CD14-positive monocyte (primary cell): ENCODE measurements at regions not wholly inside any gene's neighbourhood (a gene's known extent, or its start where the extent isn't known, plus 50 kb on each side); places are given as distances from the start of the nearest gene placed in this dataset.

Experiments used
- DNase-seq, 3 donors: peaks; one replicate each; pipeline ENCODE4 v3.0.0-alpha.2; 2011 to 2022
- H2AFZ ChIP-seq: 2 replicates; pipeline ENCODE4 v1.6.0; 2012; ENCODE audit warnings: mild to moderate bottlenecking, low read depth, low read length, inconsistent platforms; ENCODE audit not compliant: insufficient read depth, poor library complexity, severe bottlenecking
- H3K27ac ChIP-seq, 2 donors: 1 replicate in 1 of 2; 2 replicates in 1 of 2; pipeline ENCODE4 v1.5.1; 2012 to 2013; ENCODE audit warnings: low read length in 2 of 2, control low read depth in 1 of 2, inconsistent platforms in 1 of 2, low read depth in 1 of 2, mild to moderate bottlenecking in 1 of 2
- H3K27me3 ChIP-seq, 2 donors: one replicate each; pipeline versions ENCODE4 v1.6.0 to v1.6.1; 2011 to 2013; ENCODE audit warnings: low read length in 2 of 2; ENCODE audit not compliant: control insufficient read depth in 2 of 2, insufficient read depth in 2 of 2
- H3K36me3 ChIP-seq, 2 donors: replicated peaks in 1 of 2; 1 replicate in 1 of 2; 2 replicates in 1 of 2; pipeline versions ENCODE4 v1.5.1 to v1.6.1; 2012 to 2013; ENCODE audit warnings: low read length in 2 of 2, control low read depth in 1 of 2, inconsistent platforms in 1 of 2, mild to moderate bottlenecking in 1 of 2; ENCODE audit not compliant: insufficient read depth in 2 of 2, control insufficient read depth in 1 of 2
- H3K4me1 ChIP-seq, 2 donors: 1 replicate in 1 of 2; 2 replicates in 1 of 2; pipeline versions ENCODE4 v1.5.1 to v1.6.1; 2012 to 2013; ENCODE audit warnings: low read length in 2 of 2, control low read depth in 1 of 2, inconsistent platforms in 1 of 2, mild to moderate bottlenecking in 1 of 2, moderate library complexity in 1 of 2; ENCODE audit not compliant: insufficient read depth in 2 of 2, control insufficient read depth in 1 of 2
- H3K4me2 ChIP-seq: replicated peaks from 2 replicates; pipeline ENCODE3; 2012; ENCODE audit warnings: low read length, moderate library complexity, mild to moderate bottlenecking; ENCODE audit not compliant: poor library complexity, severe bottlenecking; ENCODE audit errors: extremely low read depth
- H3K4me3 ChIP-seq, 3 experiments: fragments of 200-600 bp in 1 of 3; sonication (generic) in 1 of 3; replicated peaks in 1 of 3; 1 replicate in 2 of 3; 2 replicates in 1 of 3; pipeline ENCODE4 v1.5.1; 2011 to 2013; ENCODE audit warnings: low read length in 3 of 3, mild to moderate bottlenecking in 3 of 3, control low read depth in 2 of 3, low read depth in 2 of 3, inconsistent platforms in 1 of 3, moderate library complexity in 1 of 3
- H3K79me2 ChIP-seq: 2 replicates; pipeline ENCODE4 v1.6.0; 2012; ENCODE audit warnings: mild to moderate bottlenecking, control low read depth, inconsistent platforms, low read length, moderate library complexity; ENCODE audit not compliant: insufficient read depth
- H3K9ac ChIP-seq: 2 replicates; pipeline ENCODE4 v1.6.0; 2017; ENCODE audit warnings: low read length, mild to moderate bottlenecking; ENCODE audit not compliant: insufficient read depth, poor library complexity, severe bottlenecking
- H3K9me3 ChIP-seq, 2 donors: replicated peaks in 1 of 2; 1 replicate in 1 of 2; 2 replicates in 1 of 2; pipeline versions ENCODE4 v1.5.1 to v1.6.1; 2012 to 2013; ENCODE audit warnings: low read length in 2 of 2, control low read depth in 1 of 2; ENCODE audit not compliant: control insufficient read depth in 1 of 2, insufficient read depth in 1 of 2
- H4K20me1 ChIP-seq: 2 replicates; pipeline ENCODE4 v1.6.0; 2012; ENCODE audit warnings: mild to moderate bottlenecking, low read length, control low read depth, moderate library complexity; ENCODE audit not compliant: insufficient read depth
- H3K27ac Mint-ChIP-seq, 7 donors: one replicate each; pipeline ENCODE4 v1.8.0; 2020; ENCODE audit warnings: mild to moderate bottlenecking in 7 of 7, mixed read lengths in 7 of 7, moderate library complexity in 6 of 7, inconsistent platforms in 2 of 7
- H3K27me3 Mint-ChIP-seq, 3 donors: one replicate each; pipeline ENCODE4 v1.8.0; 2021 to 2022; ENCODE audit warnings: low read depth in 3 of 3, mild to moderate bottlenecking in 3 of 3, mixed read lengths in 3 of 3, moderate library complexity in 3 of 3, inconsistent platforms in 1 of 3
- H3K36me3 Mint-ChIP-seq, 2 donors: one replicate each; pipeline ENCODE4 v1.8.0; 2020; ENCODE audit warnings: mixed read lengths in 2 of 2, inconsistent platforms in 1 of 2, mild to moderate bottlenecking in 1 of 2
- H3K4me1 Mint-ChIP-seq: one replicate; pipeline ENCODE4 v1.8.0; 2020; ENCODE audit warnings: mild to moderate bottlenecking, mixed read lengths
- H3K4me3 Mint-ChIP-seq, 2 donors: one replicate each; pipeline ENCODE4 v1.8.0; 2020; ENCODE audit warnings: mild to moderate bottlenecking in 2 of 2, mixed read lengths in 2 of 2, moderate library complexity in 1 of 2
- H3K9me3 Mint-ChIP-seq, 7 donors: one replicate each; pipeline ENCODE4 v1.8.0; 2020 to 2022; ENCODE audit warnings: mixed read lengths in 7 of 7, mild to moderate bottlenecking in 6 of 7, moderate library complexity in 6 of 7, inconsistent platforms in 2 of 7
- CTCF ChIP-seq: fragments of 200-600 bp; IDR thresholded peaks from one replicate; pipeline ENCODE4 v1.8.0; 2022; ENCODE audit warnings: antibody characterized with exemption, mild to moderate bottlenecking
- WGBS: methylation state at CpG from one replicate; pipeline ENCODE4 v1.1.5; 2013; ENCODE audit warnings: missing lambda C conversion rate; ENCODE audit not compliant: insufficient coverage; 5-methylcytosine and 5-hydroxymethylcytosine counted together
- intact Hi-C, 2 donors: fragments of 100-400 bp; cut with micrococcal nuclease; formaldehyde crosslinking; loops; one replicate each; pipeline versions ENCODE4 v1.15.0 to v1.15.1; 2023

- H3K4me3 ChIP-seq = no peak overlapping the region
- peaks cover 17% of the 10 kb centered on the region for H3K4me1 Mint-ChIP-seq
- H3K9me3 ChIP-seq = no peaks in the 10 kb centered on the region
- peaks cover 2 to 4% of the 10 kb centered on the region in 2 donors for H3K36me3 Mint-ChIP-seq
- peaks cover 0 to 7% (median 3%) of the 10 kb centered on the region in 7 donors for H3K9me3 Mint-ChIP-seq
- H4K20me1 ChIP-seq = no peaks in the 10 kb centered on the region
- H2AFZ ChIP-seq = no peak overlapping the region
- TF ChIP-seq CTCF = no peak
- no peaks in the 10 kb centered on the region for H3K79me2 ChIP-seq
- no peak overlapping the region for H3K4me2 ChIP-seq
- H3K27me3 ChIP-seq = no peaks in the 10 kb centered on the region
- no peaks in the 10 kb centered on the region for H3K36me3 ChIP-seq
- no peaks in the 10 kb centered on the region for H3K27me3 Mint-ChIP-seq
- H3K27ac Mint-ChIP-seq = no peak overlapping the region
- no peak overlapping the region for H3K4me3 Mint-ChIP-seq
- H3K27ac ChIP-seq = no peak overlapping the region
- DNase-seq = no peak
- intact Hi-C loops = loop anchor here in 1 of 2 donors (10.0 kb wide), 1 partner anchor 569 kb away; no protein-coding TSS in a partner anchor
- peaks cover 13 to 19% of the 10 kb centered on the region in 2 donors for H3K4me1 ChIP-seq
- WGBS = 100% methylated on average over 1 of the region's 2 CpGs
- no peak overlapping the region for H3K9ac ChIP-seq
Measured at GRCh38 chr3:177924261-177924660, 612.0 kb upstream of the KCNMB2 start.

GRCh38 chr3:177928172-177928873 lies 607.9 kb upstream of the KCNMB2 start:
- H3K4me3 ChIP-seq = peak overlapping the region in 1 of 3 experiments; percentile 39
- no CpG with 5 or more reads among the region's 6 CpGs for WGBS
- TF ChIP-seq CTCF = no peak

More at GRCh38 chr3:177928172-177928873, 607.9 kb upstream of the KCNMB2 start:
- no peaks in the 10 kb centered on the region for H4K20me1 ChIP-seq
- peak overlapping the region; percentile 22 for H2AFZ ChIP-seq
- H3K4me1 ChIP-seq = peaks cover 13 to 29% of the 10 kb centered on the region in 2 donors
- Mint-ChIP-seq H3K9me3 (peaks cover 0 to 11% (median 3%) of the 10 kb centered on the region in 7 donors), H3K36me3 (peaks cover 7 to 8% of the 10 kb centered on the region in 2 donors), H3K27me3 (no peaks in the 10 kb centered on the region), H3K4me3 (peak overlapping the region in 1 of 2 donors; percentile 65), H3K4me1 (peaks cover 25% of the 10 kb centered on the region), H3K27ac (peak overlapping the region; percentile 73 to 93 (median 90))
- H3K4me2 ChIP-seq = peak overlapping the region; percentile 50
- no peaks in the 10 kb centered on the region for H3K36me3 ChIP-seq
- intact Hi-C loops = loop anchor here in 1 of 2 donors (10.0 kb wide), 1 partner anchor 574 kb away; no protein-coding TSS in a partner anchor
- peak; percentile 75 to 88 (median 86) for DNase-seq
- H3K79me2 ChIP-seq = no peaks in the 10 kb centered on the region
- H3K27me3 ChIP-seq = no peaks in the 10 kb centered on the region
- peak overlapping the region in 1 of 2 donors; percentile 76 for H3K27ac ChIP-seq
- H3K9me3 ChIP-seq = no peaks in the 10 kb centered on the region
- no peak overlapping the region for H3K9ac ChIP-seq
